Fibroblast of lung (primary cell): ENCODE measurements at regions not wholly inside any gene's neighbourhood (a gene's known extent, or its start where the extent isn't known, plus 50 kb on each side); places are given as distances from the start of the nearest gene placed in this dataset.

Experiments used
- CTCF ChIP-seq, 2 donors: IDR thresholded peaks in 1 of 2; conservative IDR thresholded peaks in 1 of 2; 1 replicate in 1 of 2; 2 replicates in 1 of 2; pipeline ENCODE4 v1.5.1; 2011 to 2012; ENCODE audit warnings: low read length in 2 of 2, control low read depth in 1 of 2, inconsistent platforms in 1 of 2, low read depth in 1 of 2, mild to moderate bottlenecking in 1 of 2
- EZH2 ChIP-seq: IDR thresholded peaks from 2 replicates; pipeline ENCODE4 v1.5.1; 2012; ENCODE audit warnings: low read length, control low read depth, mild to moderate bottlenecking; ENCODE audit errors: missing control alignments

- TF ChIP-seq CTCF (conservative IDR thresholded peaks at IDR 0.05 in 1 of 2, IDR thresholded peaks at IDR 0.05 in 1 of 2; ENCODE audit: low read depth in 1 of 2, low read length in 2 of 2) (no peak), EZH2 (no peak)
Measured at GRCh38 chr6:100229512-100229911, 235.2 kb downstream of the SIM1 start.
